Dedifferentiated amniotic fluid mesenchymal stem cell (primary cell): ENCODE measurements at regions not wholly inside any gene's neighbourhood (a gene's known extent, or its start where the extent isn't known, plus 50 kb on each side); places are given as distances from the start of the nearest gene placed in this dataset.

Experiments
- DNase-seq: peaks from one replicate; pipeline ENCODE4 v3.0.0-alpha.2; 2016; ENCODE audit errors: extremely low spot score

- no peak for DNase-seq
Measured at GRCh38 chr14:44010071-44010470, 497.0 kb downstream of the FSCB start.

GRCh38 chr14:44009642-44010041 lies 497.4 kb downstream of the FSCB start:
- DNase-seq, result no peak

GRCh38 chr14:43988989-43989388 lies 518.1 kb downstream of the FSCB start:
- no peak for DNase-seq

- DNase-seq, result no peak
Measured at GRCh38 chr14:43983721-43984120, 523.4 kb downstream of the FSCB start.

- DNase-seq, result no peak
Measured at GRCh38 chr14:43981135-43981768, 525.8 kb downstream of the FSCB start.

GRCh38 chr14:43956741-43957140 lies 550.3 kb downstream of the FSCB start:
- no peak for DNase-seq

GRCh38 chr14:43949400-43949799 lies 557.7 kb downstream of the FSCB start:
- DNase-seq, result no peak

- no peak for DNase-seq
Measured at GRCh38 chr14:43939836-43940235, 567.2 kb downstream of the FSCB start.

GRCh38 chr14:43938588-43939281 lies 568.3 kb downstream of the FSCB start:
- DNase-seq, result no peak

GRCh38 chr14:43937001-43937400 lies 570.1 kb downstream of the FSCB start:
- DNase-seq, result no peak

- no peak for DNase-seq
Measured at GRCh38 chr14:43934102-43934501, 573.0 kb downstream of the FSCB start.

- DNase-seq, result no peak
Measured at GRCh38 chr14:43914041-43914693, 592.9 kb downstream of the FSCB start.

- no peak for DNase-seq
Measured at GRCh38 chr14:43903209-43903608, 603.9 kb downstream of the FSCB start.

GRCh38 chr14:43901911-43902673 lies 605.0 kb downstream of the FSCB start:
- DNase-seq, result no peak

GRCh38 chr14:43900173-43900655 lies 606.9 kb downstream of the FSCB start:
- no peak for DNase-seq

GRCh38 chr14:43898687-43899086 lies 608.4 kb downstream of the FSCB start:
- no peak for DNase-seq

GRCh38 chr14:43896044-43896443 lies 611.0 kb downstream of the FSCB start:
- no peak for DNase-seq

- no peak for DNase-seq
Measured at GRCh38 chr14:43894534-43894933, 612.5 kb downstream of the FSCB start.

- no peak for DNase-seq
Measured at GRCh38 chr14:43887523-43887922, 619.6 kb downstream of the FSCB start.

GRCh38 chr14:43877351-43877960 lies 629.6 kb downstream of the FSCB start:
- DNase-seq, result no peak

GRCh38 chr14:43872752-43873655 lies 634.1 kb downstream of the FSCB start:
- DNase-seq, result no peak
